ENCODE measurements at regions not wholly inside any gene's neighbourhood (a gene's known extent, or its start where the extent isn't known, plus 50 kb on each side); places are given as distances from the start of the nearest gene placed in this dataset.

- Histone ChIP-seq H3K4me3 (ENCODE audit: low read depth, low read length) (no peak overlapping the region), H3K36me3 (ENCODE audit: control insufficient read depth in 2 of 2, insufficient read depth in 1 of 2, low read length in 2 of 2) (no peaks in the 10 kb centered on the region), H3K9me3 (ENCODE audit: control insufficient read depth, insufficient read depth, low read depth, low read length) (no peaks in the 10 kb centered on the region), H3K27ac (ENCODE audit: extremely low read depth, low read depth, low read length) (no peak overlapping the region), H3K4me1 (ENCODE audit: control insufficient read depth, insufficient read depth, low read length) (no peaks in the 10 kb centered on the region)
- CTCF ChIA-PET = no interaction called here
- TF ChIP-seq ZBTB48 (tag by site-specific recombination; IDR thresholded peaks at IDR 0.05) (no peak), ZNF513 (tag by site-specific recombination; IDR thresholded peaks at IDR 0.05) (no peak), TRIM28 (IDR thresholded peaks at IDR 0.05; ENCODE audit: borderline replicate concordance, low read length) (no peak), YY1 (tag by site-specific recombination; IDR thresholded peaks at IDR 0.05) (no peak), ZNF707 (tag by site-specific recombination; IDR thresholded peaks at IDR 0.05) (no peak), ZNF830 (tag by site-specific recombination; IDR thresholded peaks at IDR 0.05; ENCODE audit: low read depth) (no peak), ZNF391 (tag by site-specific recombination; IDR thresholded peaks at IDR 0.05; ENCODE audit: borderline replicate concordance, low read depth) (no peak), ZNF76 (tag by site-specific recombination; IDR thresholded peaks at IDR 0.05; ENCODE audit: borderline replicate concordance, low read depth) (no peak), ZNF248 (tag by site-specific recombination; IDR thresholded peaks at IDR 0.05) (no peak), MEIS1 (CRISPR knock-in tag; IDR thresholded peaks at IDR 0.05; ENCODE audit: borderline replicate concordance) (no peak), KLF17 (tag by site-specific recombination; IDR thresholded peaks at IDR 0.05) (no peak), ZNF670 (tag by site-specific recombination; IDR thresholded peaks at IDR 0.05; ENCODE audit: low read depth) (no peak), ZNF843 (tag by site-specific recombination; IDR thresholded peaks at IDR 0.05) (no peak), ZIC2 (tag by site-specific recombination; IDR thresholded peaks at IDR 0.05) (no peak), ZNF768 (tag by site-specific recombination; IDR thresholded peaks at IDR 0.05) (no peak), ZNF701 (tag by site-specific recombination; IDR thresholded peaks at IDR 0.05) (no peak), SP2 (tag by site-specific recombination; IDR thresholded peaks at IDR 0.05) (no peak), KLF8 (tag by site-specific recombination; IDR thresholded peaks at IDR 0.05) (no peak)
- POLR2A ChIA-PET = no interaction called here
These were observed 88.1 kb upstream of the AGAP1 start for GRCh38 chr2:235405612-235406361.

- ChIA-PET CTCF (no interaction called here), POLR2A (no interaction called here)
- no peak overlapping the region for H3K27ac ChIP-seq (ENCODE audit: extremely low read depth, low read depth, low read length)
- H3K36me3 ChIP-seq (ENCODE audit: control insufficient read depth in 2 of 2, insufficient read depth in 1 of 2, low read length in 2 of 2) = no peaks in the 10 kb centered on the region
- no peak overlapping the region for H3K4me3 ChIP-seq (ENCODE audit: low read depth, low read length)
- H3K4me1 ChIP-seq (ENCODE audit: control insufficient read depth, insufficient read depth, low read length) = no peaks in the 10 kb centered on the region
- H3K9me3 ChIP-seq (ENCODE audit: control insufficient read depth, insufficient read depth, low read depth, low read length) = no peaks in the 10 kb centered on the region
- TF ChIP-seq ZNF18 (tag by site-specific recombination; IDR thresholded peaks at IDR 0.05) (no peak), ZEB2 (tag by site-specific recombination; IDR thresholded peaks at IDR 0.05) (no peak), GFI1B (tag by site-specific recombination; IDR thresholded peaks at IDR 0.05) (no peak), ZNF280D (tag by site-specific recombination; IDR thresholded peaks at IDR 0.05) (no peak), ZSCAN18 (tag by site-specific recombination; IDR thresholded peaks at IDR 0.05) (no peak), ZNF548 (tag by site-specific recombination; IDR thresholded peaks at IDR 0.05) (no peak), ZNF558 (tag by site-specific recombination; IDR thresholded peaks at IDR 0.05) (no peak), KLF17 (tag by site-specific recombination; IDR thresholded peaks at IDR 0.05) (no peak)
These were observed 87.4 kb upstream of the AGAP1 start for GRCh38 chr2:235406430-235406829.

Data from HEK293 (cell line).